Tibial nerve (tissue), 4 donors: ENCODE measurements at regions not wholly inside any gene's neighbourhood (a gene's known extent, or its start where the extent isn't known, plus 50 kb on each side); places are given as distances from the start of the nearest gene placed in this dataset.

Source experiments
- CTCF ChIP-seq, 5 experiments: fragments of 200-600 bp in 3 of 5; fragments of 450-650 bp in 2 of 5; sonication (generic) in 3 of 5; IDR thresholded peaks; one replicate each; pipeline ENCODE4 v1.5.1; 2016 to 2019; ENCODE audit warnings: antibody characterized with exemption in 5 of 5, mild to moderate bottlenecking in 3 of 5, moderate library complexity in 2 of 5
- EP300 ChIP-seq, 2 donors: sonication (generic); formaldehyde crosslinking; IDR thresholded peaks; one replicate each; pipeline ENCODE4 v1.6.1; 2017; ENCODE audit warnings: antibody characterized with exemption in 2 of 2, mild to moderate bottlenecking in 1 of 2

DNA sequence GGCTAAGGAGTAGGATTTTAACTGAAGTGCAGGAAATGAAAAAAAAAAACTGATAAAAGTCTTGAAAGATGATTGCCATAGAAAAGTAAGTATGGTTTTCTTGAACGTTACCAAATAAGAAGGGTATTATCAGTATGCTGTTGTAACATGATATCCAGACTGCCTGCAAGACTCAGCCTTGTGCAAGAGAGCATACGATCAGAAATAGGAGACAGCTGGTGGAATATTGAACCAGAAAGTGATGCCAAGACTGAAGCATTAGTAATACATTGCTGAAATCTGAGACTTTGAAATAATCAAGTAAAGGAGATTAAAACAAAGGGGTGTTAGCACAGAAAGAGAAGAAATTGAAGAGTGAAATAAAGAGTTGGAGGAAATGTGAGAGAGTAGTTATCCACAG lies 452.7 kb upstream of the CNTN5 start:
- TF ChIP-seq CTCF (IDR thresholded peaks at IDR 0.05) (no peak), EP300 (IDR thresholded peaks at IDR 0.05) (no peak)
